BE2C (cell line): ENCODE measurements at regions not wholly inside any gene's neighbourhood (a gene's known extent, or its start where the extent isn't known, plus 50 kb on each side); places are given as distances from the start of the nearest gene placed in this dataset.
"Not testable (repeated sequence)": the region's sequence is repeated elsewhere in the genome, so short reads cannot be mapped to it uniquely, and the experiment has no call there.

Experiments
- DNase-seq: peaks from one replicate; pipeline ENCODE4 v3.0.0-alpha.2; 2020
- H3K27me3 ChIP-seq: fragments of 250-450 bp; sonication (Bioruptor Pico); 2 replicates; pipeline ENCODE4 v1.5.1; 2020; ENCODE audit warnings: mild to moderate bottlenecking
- H3K36me3 ChIP-seq: fragments of 250-450 bp; sonication (Bioruptor Pico); 2 replicates; pipeline ENCODE4 v1.5.1; 2020; ENCODE audit warnings: mild to moderate bottlenecking
- H3K4me1 ChIP-seq: fragments of 250-450 bp; sonication (Bioruptor Pico); 2 replicates; pipeline ENCODE4 v1.5.1; 2020
- H3K4me3 ChIP-seq: 2 replicates; pipeline ENCODE4 v1.5.1; 2011; ENCODE audit warnings: low read depth, low read length
- H3K9me3 ChIP-seq: fragments of 250-450 bp; sonication (Bioruptor Pico); 2 replicates; pipeline ENCODE4 v1.5.1; 2020
- TF ChIP-seq, protein P1 (sequence below): IDR thresholded peaks from 2 replicates; pipeline ENCODE4 v1.5.1; 2012; ENCODE audit warnings: mild to moderate bottlenecking, low read depth, low read length

DNA sequence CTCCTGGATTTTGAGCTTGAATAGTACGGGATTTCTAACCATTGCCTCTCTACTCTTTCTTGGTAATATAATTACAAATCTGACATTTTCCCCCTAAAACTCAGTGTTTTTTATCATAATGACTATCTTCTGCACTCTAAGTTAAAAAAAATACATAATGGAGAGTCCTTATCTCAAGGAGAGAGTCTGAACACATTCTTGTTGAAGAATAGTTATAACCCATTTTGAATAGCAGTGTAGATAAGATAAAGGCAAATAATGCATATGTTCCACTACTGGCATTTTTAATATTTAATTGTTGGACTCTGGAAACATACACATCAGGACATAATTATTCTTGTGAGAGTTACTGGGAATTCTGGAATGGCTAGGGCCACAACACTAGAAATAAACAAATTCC is 456.5 kb upstream of the ANO5 start:
- Histone ChIP-seq H3K27me3 (no peaks in the 10 kb centered on the region), H3K36me3 (no peaks in the 10 kb centered on the region), H3K9me3 (no peaks in the 10 kb centered on the region), H3K4me3 (no peak overlapping the region), H3K4me1 (no peaks in the 10 kb centered on the region)
- TF ChIP-seq, protein P1, sequence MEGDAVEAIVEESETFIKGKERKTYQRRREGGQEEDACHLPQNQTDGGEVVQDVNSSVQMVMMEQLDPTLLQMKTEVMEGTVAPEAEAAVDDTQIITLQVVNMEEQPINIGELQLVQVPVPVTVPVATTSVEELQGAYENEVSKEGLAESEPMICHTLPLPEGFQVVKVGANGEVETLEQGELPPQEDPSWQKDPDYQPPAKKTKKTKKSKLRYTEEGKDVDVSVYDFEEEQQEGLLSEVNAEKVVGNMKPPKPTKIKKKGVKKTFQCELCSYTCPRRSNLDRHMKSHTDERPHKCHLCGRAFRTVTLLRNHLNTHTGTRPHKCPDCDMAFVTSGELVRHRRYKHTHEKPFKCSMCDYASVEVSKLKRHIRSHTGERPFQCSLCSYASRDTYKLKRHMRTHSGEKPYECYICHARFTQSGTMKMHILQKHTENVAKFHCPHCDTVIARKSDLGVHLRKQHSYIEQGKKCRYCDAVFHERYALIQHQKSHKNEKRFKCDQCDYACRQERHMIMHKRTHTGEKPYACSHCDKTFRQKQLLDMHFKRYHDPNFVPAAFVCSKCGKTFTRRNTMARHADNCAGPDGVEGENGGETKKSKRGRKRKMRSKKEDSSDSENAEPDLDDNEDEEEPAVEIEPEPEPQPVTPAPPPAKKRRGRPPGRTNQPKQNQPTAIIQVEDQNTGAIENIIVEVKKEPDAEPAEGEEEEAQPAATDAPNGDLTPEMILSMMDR: no peak
- no peak for DNase-seq

DNA sequence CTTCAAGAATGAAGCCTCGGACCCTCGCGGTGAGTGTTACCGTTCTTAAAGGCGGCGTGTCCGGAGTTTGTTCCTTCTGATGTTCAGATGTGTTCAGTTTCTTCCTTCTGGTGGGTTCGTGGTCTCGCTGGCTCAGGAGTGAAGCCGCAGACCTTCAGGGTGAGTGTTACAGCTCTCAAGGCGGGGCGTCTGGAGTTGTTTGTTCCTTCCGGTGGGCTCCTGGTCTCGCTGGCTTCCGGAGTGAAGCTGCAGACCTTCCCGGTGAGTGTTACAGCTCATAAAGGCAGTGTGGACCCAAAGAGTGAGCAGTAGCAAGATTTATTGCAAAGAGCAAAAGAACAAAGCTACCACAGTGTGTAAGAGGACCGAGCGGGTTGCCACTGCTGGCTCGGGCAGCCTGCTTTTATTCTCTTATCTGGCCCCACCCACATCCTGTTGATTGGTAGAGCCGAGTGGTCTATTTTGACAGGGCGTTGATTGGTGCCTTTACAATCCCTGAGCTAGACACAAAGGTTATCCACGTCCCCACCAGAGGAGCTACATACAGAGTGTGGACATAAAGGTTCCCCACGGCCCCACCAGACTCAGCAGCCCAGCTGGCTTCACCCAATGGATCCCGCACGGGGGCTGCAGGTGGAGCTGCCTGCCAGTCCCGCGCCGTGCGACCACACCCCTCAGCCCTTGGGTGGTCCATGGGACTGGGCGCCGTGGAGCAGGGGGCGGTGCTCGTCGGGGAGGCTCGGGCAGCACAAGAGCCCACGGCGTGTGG is 440.2 kb upstream of the ANO5 start:
- DNase-seq, H3K27me3 ChIP-seq, H3K9me3 ChIP-seq, H3K4me3 ChIP-seq, H3K4me1 ChIP-seq, H3K36me3 ChIP-seq: not testable (repeated sequence)

DNA sequence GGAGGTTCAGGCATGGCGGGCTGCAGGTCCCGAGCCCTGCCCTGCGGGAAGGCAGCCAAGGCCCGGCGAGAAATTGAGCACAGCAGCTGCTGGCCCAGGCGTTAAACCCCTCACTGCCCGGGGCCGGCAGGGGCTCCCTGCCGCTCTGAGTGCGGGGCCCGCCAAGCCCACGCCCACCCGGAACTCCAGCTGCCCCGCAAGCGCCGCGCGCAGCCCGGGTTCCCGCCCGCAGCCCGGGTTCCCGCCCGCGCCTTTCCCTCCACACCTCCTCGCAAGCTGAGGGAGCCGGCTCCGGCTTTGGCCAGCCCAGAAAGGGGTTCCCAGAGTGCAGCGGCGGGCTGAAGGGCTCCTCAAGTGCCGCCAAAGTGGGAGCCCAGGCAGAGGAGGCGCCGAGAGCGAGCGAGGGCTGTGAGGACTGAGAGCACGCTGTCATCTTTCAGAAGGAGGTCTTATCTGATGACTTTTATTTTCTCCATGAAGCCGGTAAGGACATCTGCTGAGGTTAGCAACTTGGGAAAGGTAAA is 439.6 kb upstream of the ANO5 start:
- not testable (repeated sequence) for H3K9me3 ChIP-seq, H3K4me3 ChIP-seq, H3K36me3 ChIP-seq, H3K27me3 ChIP-seq, H3K4me1 ChIP-seq, DNase-seq

DNA sequence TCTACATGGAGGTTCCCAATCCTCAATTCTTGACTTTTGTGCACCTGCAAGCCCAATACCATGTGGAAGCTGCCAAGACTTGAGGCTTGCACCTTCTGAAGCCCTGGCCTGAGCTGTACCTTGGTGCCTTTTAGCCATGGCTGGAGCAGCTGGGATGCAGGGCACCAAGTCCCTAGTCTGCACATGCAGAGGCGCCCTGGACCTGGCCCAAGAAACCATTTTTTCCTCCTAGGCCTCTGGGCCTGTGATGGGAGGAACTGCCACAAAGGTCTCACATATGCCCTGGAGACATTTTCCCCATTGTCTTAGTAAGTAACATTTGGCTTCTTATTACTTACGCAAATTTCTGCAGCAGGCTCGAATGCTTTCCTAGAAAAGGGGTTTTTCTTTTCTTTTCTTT is 431.9 kb upstream of the ANO5 start:
- Histone ChIP-seq H3K27me3 (no peaks in the 10 kb centered on the region), H3K4me3 (no peak overlapping the region), H3K4me1 (no peaks in the 10 kb centered on the region), H3K36me3 (no peaks in the 10 kb centered on the region), H3K9me3 (no peaks in the 10 kb centered on the region)
- TF ChIP-seq, protein P1: no peak
- DNase-seq: no peak

DNA sequence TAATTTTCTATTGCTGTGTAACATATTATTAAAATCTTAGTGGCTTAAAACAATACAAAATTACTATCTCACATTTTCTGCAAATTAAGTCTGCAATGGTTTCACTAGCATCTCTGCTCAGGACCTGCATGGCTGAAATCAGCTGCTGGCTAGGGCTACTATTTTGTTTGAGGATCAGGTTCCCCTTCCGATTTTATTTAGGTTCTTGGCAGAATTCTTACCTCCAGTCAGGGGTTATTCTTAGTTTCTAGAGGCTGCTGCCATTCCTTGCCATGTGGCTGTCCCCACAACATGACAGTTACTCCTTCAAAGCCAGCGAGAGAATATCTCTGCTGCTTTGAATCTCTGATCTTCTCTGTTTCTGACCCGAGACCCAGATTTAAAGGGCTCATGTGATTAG is 424.5 kb upstream of the ANO5 start:
- TF ChIP-seq, protein P1: no peak
- Histone ChIP-seq H3K36me3 (no peaks in the 10 kb centered on the region), H3K27me3 (no peaks in the 10 kb centered on the region), H3K4me3 (no peak overlapping the region), H3K9me3 (no peaks in the 10 kb centered on the region), H3K4me1 (no peaks in the 10 kb centered on the region)
- DNase-seq: no peak

DNA sequence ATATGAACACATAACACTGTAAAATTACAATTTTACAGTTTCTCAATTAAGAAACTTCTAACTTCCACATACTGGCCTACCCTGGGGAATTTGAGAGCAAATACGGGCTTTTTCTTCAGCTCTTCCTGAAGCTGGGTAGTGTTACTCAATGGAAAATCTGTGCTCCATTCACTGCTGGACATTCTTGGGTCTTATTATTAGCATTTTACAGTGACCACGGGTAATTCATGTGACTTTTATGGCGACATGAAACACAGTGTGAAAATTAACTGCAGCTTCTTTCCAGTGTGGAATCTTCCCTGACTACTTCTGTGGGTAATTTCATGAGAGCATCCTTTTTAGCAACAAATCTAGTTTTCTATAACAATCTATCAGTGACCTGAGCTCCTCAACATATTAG is 423.7 kb upstream of the ANO5 start:
- DNase-seq: no peak
- Histone ChIP-seq H3K27me3 (no peaks in the 10 kb centered on the region), H3K9me3 (no peaks in the 10 kb centered on the region), H3K36me3 (no peaks in the 10 kb centered on the region), H3K4me1 (no peaks in the 10 kb centered on the region), H3K4me3 (no peak overlapping the region)
- TF ChIP-seq, protein P1: no peak

DNA sequence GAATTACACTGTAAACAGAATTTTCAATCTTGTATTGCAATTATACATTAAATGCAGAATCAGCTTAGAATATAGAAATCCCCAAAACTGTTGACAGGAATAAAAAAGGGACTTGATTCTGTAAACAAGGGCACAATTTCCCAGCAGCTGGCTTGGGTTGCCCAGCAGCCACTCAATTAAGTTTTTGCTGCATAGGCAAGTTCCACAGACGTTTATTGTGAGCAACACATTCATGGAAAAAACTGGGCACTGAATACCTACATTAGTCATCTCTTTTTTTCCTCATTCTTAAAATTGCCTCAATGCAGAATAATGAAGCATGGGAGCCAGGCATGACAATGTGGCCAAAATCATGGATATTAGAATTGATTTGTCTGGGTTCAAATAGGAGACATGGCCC is 421.8 kb upstream of the ANO5 start:
- TF ChIP-seq, protein P1: no peak
- DNase-seq: no peak
- H3K4me3 ChIP-seq: no peak overlapping the region
- no peaks in the 10 kb centered on the region for H3K27me3 ChIP-seq
- no peaks in the 10 kb centered on the region for H3K36me3 ChIP-seq
- H3K4me1 ChIP-seq: no peaks in the 10 kb centered on the region
- H3K9me3 ChIP-seq: no peaks in the 10 kb centered on the region
